HFFc6 (cell line): ENCODE measurements at regions not wholly inside any gene's neighbourhood (a gene's known extent, or its start where the extent isn't known, plus 50 kb on each side); places are given as distances from the start of the nearest gene placed in this dataset.

Experiments
- DNase-seq: peaks from one replicate; pipeline ENCODE4 v3.0.0-alpha.2; 2018
- H3K27ac Mint-ChIP-seq: 2 replicates; pipeline ENCODE4 v1.8.0; 2020; ENCODE audit warnings: mild to moderate bottlenecking, mixed read lengths
- H3K27me3 Mint-ChIP-seq: 2 replicates; pipeline ENCODE4 v1.8.0; 2021; ENCODE audit warnings: mild to moderate bottlenecking, moderate library complexity, mixed read lengths; ENCODE audit not compliant: insufficient read depth
- H3K36me3 Mint-ChIP-seq: 2 replicates; pipeline ENCODE4 v1.8.0; 2021; ENCODE audit warnings: low read depth, mixed read lengths
- H3K4me1 Mint-ChIP-seq: 2 replicates; pipeline ENCODE4 v1.8.0; 2020; ENCODE audit warnings: low read depth, mixed read lengths
- H3K4me3 Mint-ChIP-seq: 2 replicates; pipeline ENCODE4 v1.8.0; 2020; ENCODE audit warnings: mild to moderate bottlenecking, moderate library complexity, mixed read lengths
- H3K9me3 Mint-ChIP-seq: 2 replicates; pipeline ENCODE4 v1.8.0; 2020; ENCODE audit warnings: mild to moderate bottlenecking, mixed read lengths
- CTCF ChIP-seq: fragments of 200-600 bp; sonication (generic); IDR thresholded peaks from 2 replicates; pipeline ENCODE4 v1.5.0; 2021; ENCODE audit warnings: antibody characterized with exemption, mild to moderate bottlenecking

GRCh38 chr4:126742885-126743284, 889.9 kb upstream of the INTU start:
- Mint-ChIP-seq H3K4me1 (peaks cover 9% of the 10 kb centered on the region), H3K27me3 (no peaks in the 10 kb centered on the region), H3K27ac (no peak overlapping the region), H3K36me3 (peaks cover 10% of the 10 kb centered on the region), H3K4me3 (no peak overlapping the region), H3K9me3 (peaks cover 7% of the 10 kb centered on the region; the same call in 1 of the 2 replicates)
- TF ChIP-seq CTCF, result no peak
- no peak for DNase-seq

DNA sequence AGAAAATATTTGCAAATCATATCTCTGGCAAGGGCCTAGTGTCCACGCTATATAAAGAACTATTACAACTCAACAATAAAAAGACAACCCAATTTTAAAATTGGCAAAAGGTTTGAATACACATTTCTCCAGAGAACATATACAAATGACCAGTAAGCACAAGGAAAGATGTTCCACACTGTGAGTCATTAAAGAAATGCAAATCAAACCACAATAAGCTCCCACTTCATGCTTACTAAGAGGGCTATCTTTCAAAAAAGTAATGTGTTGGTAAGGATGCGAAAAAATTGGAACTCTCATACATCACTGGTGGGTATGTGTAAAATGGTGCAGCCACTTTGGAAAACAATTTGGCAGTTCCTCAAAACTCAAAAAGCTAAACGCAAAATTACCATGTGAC, 884.0 kb upstream of the INTU start:
- H3K27ac Mint-ChIP-seq, result no peak overlapping the region
- peaks cover 6% of the 10 kb centered on the region; the same call in 1 of the 2 replicates for H3K4me1 Mint-ChIP-seq
- no peaks in the 10 kb centered on the region for H3K27me3 Mint-ChIP-seq
- no peak overlapping the region for H3K4me3 Mint-ChIP-seq
- peaks cover 7% of the 10 kb centered on the region; the same call in 1 of the 2 replicates for H3K9me3 Mint-ChIP-seq
- DNase-seq, result no peak
- peaks cover 10% of the 10 kb centered on the region for H3K36me3 Mint-ChIP-seq
- TF ChIP-seq CTCF, result no peak

- H3K36me3 Mint-ChIP-seq, result peaks cover 10% of the 10 kb centered on the region
- no peak overlapping the region for H3K27ac Mint-ChIP-seq
- no peak overlapping the region for H3K4me3 Mint-ChIP-seq
- H3K9me3 Mint-ChIP-seq, result peaks cover 1% of the 10 kb centered on the region; the same call in 1 of the 2 replicates
- no peak for DNase-seq
- no peak for TF ChIP-seq CTCF
- peaks cover 6% of the 10 kb centered on the region; the same call in 1 of the 2 replicates for H3K4me1 Mint-ChIP-seq
- H3K27me3 Mint-ChIP-seq, result no peaks in the 10 kb centered on the region
These were observed 882.0 kb upstream of the INTU start for GRCh38 chr4:126750723-126751122.

- H3K27me3 Mint-ChIP-seq, result no peaks in the 10 kb centered on the region
- no peak overlapping the region for H3K4me3 Mint-ChIP-seq
- H3K27ac Mint-ChIP-seq, result no peak overlapping the region
- no peak for TF ChIP-seq CTCF
- no peak for DNase-seq
- no peaks in the 10 kb centered on the region for H3K9me3 Mint-ChIP-seq
- no peaks in the 10 kb centered on the region for H3K36me3 Mint-ChIP-seq
- peaks cover 6% of the 10 kb centered on the region; the same call in 1 of the 2 replicates for H3K4me1 Mint-ChIP-seq
These were observed 880.6 kb upstream of the INTU start for GRCh38 chr4:126752126-126752525.

DNA sequence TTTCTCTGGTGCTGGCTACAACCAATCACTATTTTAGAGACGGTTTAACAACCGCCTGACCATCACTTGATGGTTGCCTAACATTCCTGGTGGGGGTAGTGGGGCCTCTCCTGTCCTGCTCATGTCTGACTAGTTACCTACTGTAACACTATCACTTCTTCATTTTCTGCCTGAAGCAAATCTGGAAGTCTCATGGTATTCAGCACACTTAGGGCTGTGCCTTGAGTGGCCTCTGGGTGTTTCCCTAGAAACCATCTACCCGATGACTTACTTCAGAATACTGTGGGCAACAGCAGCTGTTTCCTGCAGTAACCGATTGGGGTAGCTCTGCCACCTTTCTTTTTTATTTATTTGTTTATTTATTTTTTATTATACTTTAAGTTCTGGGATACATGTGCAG, 880.1 kb upstream of the INTU start:
- no peak for TF ChIP-seq CTCF
- Mint-ChIP-seq H3K4me1 (peaks cover 6% of the 10 kb centered on the region; the same call in 1 of the 2 replicates), H3K4me3 (no peak overlapping the region), H3K27ac (no peak overlapping the region), H3K27me3 (no peaks in the 10 kb centered on the region), H3K9me3 (no peaks in the 10 kb centered on the region), H3K36me3 (no peaks in the 10 kb centered on the region)
- no peak for DNase-seq

DNA sequence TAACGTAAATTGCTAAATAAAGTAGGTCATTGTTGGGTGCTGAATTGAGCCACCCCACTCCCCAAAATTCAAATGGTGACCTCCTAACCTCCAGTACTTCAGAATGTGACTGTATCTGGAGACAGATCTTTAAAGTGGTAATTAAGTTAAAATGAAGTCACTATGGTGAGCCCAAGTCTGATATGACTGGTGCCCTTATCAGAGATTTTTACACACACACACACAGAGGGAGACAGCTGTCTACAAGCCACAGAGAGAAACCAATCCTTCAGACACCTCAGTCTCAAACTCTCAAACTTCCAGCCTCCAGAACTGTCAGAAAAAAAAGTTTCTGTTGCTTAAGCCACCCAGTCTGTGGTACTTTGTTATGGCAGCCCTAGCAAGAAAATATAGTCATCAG, 879.2 kb upstream of the INTU start:
- H3K27me3 Mint-ChIP-seq, result no peaks in the 10 kb centered on the region
- H3K4me1 Mint-ChIP-seq, result peaks cover 5% of the 10 kb centered on the region; the same call in 1 of the 2 replicates
- H3K9me3 Mint-ChIP-seq, result no peaks in the 10 kb centered on the region

More for the DNA sequence above, 879.2 kb upstream of the INTU start:
- Mint-ChIP-seq H3K4me3 (no peak overlapping the region), H3K27ac (no peak overlapping the region), H3K36me3 (no peaks in the 10 kb centered on the region)
- DNase-seq, result no peak
- TF ChIP-seq CTCF, result no peak
